CD14-positive monocyte (primary cell): ENCODE measurements at regions not wholly inside any gene's neighbourhood (a gene's known extent, or its start where the extent isn't known, plus 50 kb on each side); places are given as distances from the start of the nearest gene placed in this dataset.

Experiments
- DNase-seq, 3 donors: peaks; one replicate each; pipeline ENCODE4 v3.0.0-alpha.2; 2011 to 2022
- H2AFZ ChIP-seq: 2 replicates; pipeline ENCODE4 v1.6.0; 2012; ENCODE audit warnings: mild to moderate bottlenecking, low read depth, low read length, inconsistent platforms; ENCODE audit not compliant: insufficient read depth, poor library complexity, severe bottlenecking
- H3K27ac ChIP-seq, 2 donors: 1 replicate in 1 of 2; 2 replicates in 1 of 2; pipeline ENCODE4 v1.5.1; 2012 to 2013; ENCODE audit warnings: low read length in 2 of 2, control low read depth in 1 of 2, inconsistent platforms in 1 of 2, low read depth in 1 of 2, mild to moderate bottlenecking in 1 of 2
- H3K27me3 ChIP-seq, 2 donors: one replicate each; pipeline versions ENCODE4 v1.6.0 to v1.6.1; 2011 to 2013; ENCODE audit warnings: low read length in 2 of 2; ENCODE audit not compliant: control insufficient read depth in 2 of 2, insufficient read depth in 2 of 2
- H3K36me3 ChIP-seq, 2 donors: replicated peaks in 1 of 2; 1 replicate in 1 of 2; 2 replicates in 1 of 2; pipeline versions ENCODE4 v1.5.1 to v1.6.1; 2012 to 2013; ENCODE audit warnings: low read length in 2 of 2, control low read depth in 1 of 2, inconsistent platforms in 1 of 2, mild to moderate bottlenecking in 1 of 2; ENCODE audit not compliant: insufficient read depth in 2 of 2, control insufficient read depth in 1 of 2
- H3K4me1 ChIP-seq, 2 donors: 1 replicate in 1 of 2; 2 replicates in 1 of 2; pipeline versions ENCODE4 v1.5.1 to v1.6.1; 2012 to 2013; ENCODE audit warnings: low read length in 2 of 2, control low read depth in 1 of 2, inconsistent platforms in 1 of 2, mild to moderate bottlenecking in 1 of 2, moderate library complexity in 1 of 2; ENCODE audit not compliant: insufficient read depth in 2 of 2, control insufficient read depth in 1 of 2
- H3K4me2 ChIP-seq: replicated peaks from 2 replicates; pipeline ENCODE3; 2012; ENCODE audit warnings: low read length, moderate library complexity, mild to moderate bottlenecking; ENCODE audit not compliant: poor library complexity, severe bottlenecking; ENCODE audit errors: extremely low read depth
- H3K4me3 ChIP-seq, 3 experiments: fragments of 200-600 bp in 1 of 3; sonication (generic) in 1 of 3; replicated peaks in 1 of 3; 1 replicate in 2 of 3; 2 replicates in 1 of 3; pipeline ENCODE4 v1.5.1; 2011 to 2013; ENCODE audit warnings: low read length in 3 of 3, mild to moderate bottlenecking in 3 of 3, control low read depth in 2 of 3, low read depth in 2 of 3, inconsistent platforms in 1 of 3, moderate library complexity in 1 of 3
- H3K79me2 ChIP-seq: 2 replicates; pipeline ENCODE4 v1.6.0; 2012; ENCODE audit warnings: mild to moderate bottlenecking, control low read depth, inconsistent platforms, low read length, moderate library complexity; ENCODE audit not compliant: insufficient read depth
- H3K9ac ChIP-seq: 2 replicates; pipeline ENCODE4 v1.6.0; 2017; ENCODE audit warnings: low read length, mild to moderate bottlenecking; ENCODE audit not compliant: insufficient read depth, poor library complexity, severe bottlenecking
- H3K9me3 ChIP-seq, 2 donors: replicated peaks in 1 of 2; 1 replicate in 1 of 2; 2 replicates in 1 of 2; pipeline versions ENCODE4 v1.5.1 to v1.6.1; 2012 to 2013; ENCODE audit warnings: low read length in 2 of 2, control low read depth in 1 of 2; ENCODE audit not compliant: control insufficient read depth in 1 of 2, insufficient read depth in 1 of 2
- H4K20me1 ChIP-seq: 2 replicates; pipeline ENCODE4 v1.6.0; 2012; ENCODE audit warnings: mild to moderate bottlenecking, low read length, control low read depth, moderate library complexity; ENCODE audit not compliant: insufficient read depth
- H3K27ac Mint-ChIP-seq, 7 donors: one replicate each; pipeline ENCODE4 v1.8.0; 2020; ENCODE audit warnings: mild to moderate bottlenecking in 7 of 7, mixed read lengths in 7 of 7, moderate library complexity in 6 of 7, inconsistent platforms in 2 of 7
- H3K27me3 Mint-ChIP-seq, 3 donors: one replicate each; pipeline ENCODE4 v1.8.0; 2021 to 2022; ENCODE audit warnings: low read depth in 3 of 3, mild to moderate bottlenecking in 3 of 3, mixed read lengths in 3 of 3, moderate library complexity in 3 of 3, inconsistent platforms in 1 of 3
- H3K36me3 Mint-ChIP-seq, 2 donors: one replicate each; pipeline ENCODE4 v1.8.0; 2020; ENCODE audit warnings: mixed read lengths in 2 of 2, inconsistent platforms in 1 of 2, mild to moderate bottlenecking in 1 of 2
- H3K4me1 Mint-ChIP-seq: one replicate; pipeline ENCODE4 v1.8.0; 2020; ENCODE audit warnings: mild to moderate bottlenecking, mixed read lengths
- H3K4me3 Mint-ChIP-seq, 2 donors: one replicate each; pipeline ENCODE4 v1.8.0; 2020; ENCODE audit warnings: mild to moderate bottlenecking in 2 of 2, mixed read lengths in 2 of 2, moderate library complexity in 1 of 2
- H3K9me3 Mint-ChIP-seq, 7 donors: one replicate each; pipeline ENCODE4 v1.8.0; 2020 to 2022; ENCODE audit warnings: mixed read lengths in 7 of 7, mild to moderate bottlenecking in 6 of 7, moderate library complexity in 6 of 7, inconsistent platforms in 2 of 7
- CTCF ChIP-seq: fragments of 200-600 bp; IDR thresholded peaks from one replicate; pipeline ENCODE4 v1.8.0; 2022; ENCODE audit warnings: antibody characterized with exemption, mild to moderate bottlenecking
- WGBS: methylation state at CpG from one replicate; pipeline ENCODE4 v1.1.5; 2013; ENCODE audit warnings: missing lambda C conversion rate; ENCODE audit not compliant: insufficient coverage; 5-methylcytosine and 5-hydroxymethylcytosine counted together
- intact Hi-C, 2 donors: fragments of 100-400 bp; cut with micrococcal nuclease; formaldehyde crosslinking; loops; one replicate each; pipeline versions ENCODE4 v1.15.0 to v1.15.1; 2023

GRCh38 chr2:226578373-226578772 lies 221.2 kb downstream of the IRS1 start:
- no peak overlapping the region for H3K4me3 Mint-ChIP-seq
- H3K4me1 Mint-ChIP-seq = no peaks in the 10 kb centered on the region
- Histone ChIP-seq H3K4me1 (no peaks in the 10 kb centered on the region), H3K4me3 (no peak overlapping the region), H2AFZ (no peak overlapping the region), H3K27me3 (no peaks in the 10 kb centered on the region), H3K27ac (no peak overlapping the region), H3K9me3 (no peaks in the 10 kb centered on the region), H3K79me2 (no peaks in the 10 kb centered on the region), H4K20me1 (no peaks in the 10 kb centered on the region), H3K9ac (no peak overlapping the region), H3K36me3 (no peaks in the 10 kb centered on the region), H3K4me2 (no peak overlapping the region)
- peaks cover 0 to 5% (median 4%) of the 10 kb centered on the region in 3 donors for H3K27me3 Mint-ChIP-seq
- intact Hi-C loops = no loop called here
- no peak overlapping the region for H3K27ac Mint-ChIP-seq
- 80% methylated on average over 1 of the region's 3 CpGs for WGBS
- H3K36me3 Mint-ChIP-seq = no peaks in the 10 kb centered on the region
- H3K9me3 Mint-ChIP-seq = peaks cover 2 to 8% (median 3%) of the 10 kb centered on the region in 7 donors
- DNase-seq = no peak
- TF ChIP-seq CTCF = no peak

- no peaks in the 10 kb centered on the region for H4K20me1 ChIP-seq
- no peak overlapping the region for H3K27ac Mint-ChIP-seq
- no peak overlapping the region for H3K27ac ChIP-seq
- intact Hi-C loops = no loop called here
- TF ChIP-seq CTCF = no peak
- no peaks in the 10 kb centered on the region for H3K4me1 ChIP-seq
- H3K9ac ChIP-seq = no peak overlapping the region
- H3K9me3 Mint-ChIP-seq = peaks cover 0 to 7% (median 5%) of the 10 kb centered on the region in 7 donors
- no peaks in the 10 kb centered on the region for H3K79me2 ChIP-seq
- DNase-seq = no peak
- no peak overlapping the region for H3K4me3 Mint-ChIP-seq
- H3K36me3 ChIP-seq = no peaks in the 10 kb centered on the region
- H3K4me3 ChIP-seq = no peak overlapping the region
- no peaks in the 10 kb centered on the region for H3K9me3 ChIP-seq
- H3K36me3 Mint-ChIP-seq = no peaks in the 10 kb centered on the region
- WGBS = no CpG with 5 or more reads among the region's 4 CpGs
- no peaks in the 10 kb centered on the region for H3K4me1 Mint-ChIP-seq
- H2AFZ ChIP-seq = no peak overlapping the region
- peaks cover 0 to 3% (median 2%) of the 10 kb centered on the region in 3 donors for H3K27me3 Mint-ChIP-seq
- H3K4me2 ChIP-seq = no peak overlapping the region
- H3K27me3 ChIP-seq = no peaks in the 10 kb centered on the region
Observed at GRCh38 chr2:226575928-226576327, 223.7 kb downstream of the IRS1 start.
